GM13976 (cell line): ENCODE measurements at regions not wholly inside any gene's neighbourhood (a gene's known extent, or its start where the extent isn't known, plus 50 kb on each side); places are given as distances from the start of the nearest gene placed in this dataset.

Source experiments
- DNase-seq: peaks from one replicate; pipeline ENCODE4 v3.0.0; 2012; ENCODE audit warnings: low spot score
- in situ Hi-C: fragments of 300-500 bp; cut with MboI; formaldehyde crosslinking; loops from one replicate; pipeline ENCODE4 v1.12.0; 2022; ENCODE audit warnings: low sequenced_read_pairs, mixed read lengths, inconsistent platforms; ENCODE audit not compliant: unreplicated experiment
- TF ChIP-seq, protein P1 (sequence below): IDR thresholded peaks from 2 replicates; pipeline ENCODE4 v1.5.1; 2012; ENCODE audit warnings: borderline replicate concordance, mild to moderate bottlenecking; ENCODE audit not compliant: insufficient read depth; ENCODE audit errors: extremely low read depth, missing control alignments, control extremely low read depth

DNA sequence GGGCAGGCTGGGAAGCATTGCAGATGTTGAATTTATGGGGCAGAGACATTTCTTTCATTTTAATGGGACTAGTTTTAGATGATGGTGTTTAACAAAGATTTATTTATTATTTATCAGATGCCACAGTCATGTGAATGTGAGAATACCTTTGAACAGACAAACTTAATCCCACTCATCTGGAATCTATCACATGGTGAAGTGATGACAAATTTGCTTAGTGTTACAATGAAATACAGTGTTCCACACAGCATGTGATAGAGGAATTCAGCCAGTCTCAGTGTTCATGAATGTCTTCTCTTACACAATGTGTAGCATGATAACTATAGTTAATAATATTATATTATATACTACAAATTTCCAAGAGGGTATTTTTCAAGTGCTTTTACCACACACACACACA lies 1361.7 kb upstream of the B3GALT2 start:
- in situ Hi-C loops: no loop called here
- DNase-seq: no peak

DNA sequence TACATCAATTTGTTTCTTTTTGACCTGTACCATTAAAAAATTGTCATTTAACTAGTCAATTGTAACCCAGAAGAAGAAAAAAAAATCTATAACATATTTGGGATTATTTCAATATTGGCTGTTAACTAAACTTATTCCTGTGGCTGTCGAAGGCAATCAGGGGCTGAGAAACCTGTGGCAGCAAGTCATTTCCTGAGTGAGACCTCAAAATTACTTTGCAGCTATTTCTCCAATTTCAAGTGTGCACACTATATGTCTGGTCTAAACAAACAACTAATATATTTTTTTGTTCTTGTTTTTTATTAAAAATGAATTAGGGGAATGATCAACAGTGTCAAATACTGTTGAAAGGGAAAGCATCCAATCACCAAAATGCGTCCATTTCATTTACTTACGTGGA lies 1357.6 kb upstream of the B3GALT2 start:
- in situ Hi-C loops: no loop called here

More for the DNA sequence above, 1361.7 kb upstream of the B3GALT2 start:
- TF ChIP-seq, protein P1, sequence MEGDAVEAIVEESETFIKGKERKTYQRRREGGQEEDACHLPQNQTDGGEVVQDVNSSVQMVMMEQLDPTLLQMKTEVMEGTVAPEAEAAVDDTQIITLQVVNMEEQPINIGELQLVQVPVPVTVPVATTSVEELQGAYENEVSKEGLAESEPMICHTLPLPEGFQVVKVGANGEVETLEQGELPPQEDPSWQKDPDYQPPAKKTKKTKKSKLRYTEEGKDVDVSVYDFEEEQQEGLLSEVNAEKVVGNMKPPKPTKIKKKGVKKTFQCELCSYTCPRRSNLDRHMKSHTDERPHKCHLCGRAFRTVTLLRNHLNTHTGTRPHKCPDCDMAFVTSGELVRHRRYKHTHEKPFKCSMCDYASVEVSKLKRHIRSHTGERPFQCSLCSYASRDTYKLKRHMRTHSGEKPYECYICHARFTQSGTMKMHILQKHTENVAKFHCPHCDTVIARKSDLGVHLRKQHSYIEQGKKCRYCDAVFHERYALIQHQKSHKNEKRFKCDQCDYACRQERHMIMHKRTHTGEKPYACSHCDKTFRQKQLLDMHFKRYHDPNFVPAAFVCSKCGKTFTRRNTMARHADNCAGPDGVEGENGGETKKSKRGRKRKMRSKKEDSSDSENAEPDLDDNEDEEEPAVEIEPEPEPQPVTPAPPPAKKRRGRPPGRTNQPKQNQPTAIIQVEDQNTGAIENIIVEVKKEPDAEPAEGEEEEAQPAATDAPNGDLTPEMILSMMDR: no peak

DNA sequence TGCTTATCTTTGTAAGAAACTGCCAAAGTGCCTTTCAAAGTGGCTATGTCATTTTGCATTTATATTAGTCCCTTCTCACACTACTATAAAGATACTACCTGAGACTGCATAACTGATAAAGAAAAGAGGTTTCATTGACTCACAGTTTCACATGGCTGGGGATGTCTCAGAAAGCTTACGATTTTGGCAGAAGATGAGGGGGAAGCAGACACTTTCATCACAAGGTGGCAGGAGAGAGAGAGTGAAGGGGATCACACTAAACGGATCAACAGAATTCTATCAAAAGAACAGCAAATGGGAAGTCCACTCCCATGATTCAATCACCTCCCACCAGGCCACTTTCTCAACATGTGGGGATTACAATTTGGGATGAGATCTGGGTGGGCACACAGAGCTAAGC lies 1352.0 kb upstream of the B3GALT2 start:
- TF ChIP-seq, protein P1: no peak
- in situ Hi-C loops: no loop called here
- no peak for DNase-seq

More for the DNA sequence above, 1357.6 kb upstream of the B3GALT2 start:
- TF ChIP-seq, protein P1: no peak
- DNase-seq: no peak

DNA sequence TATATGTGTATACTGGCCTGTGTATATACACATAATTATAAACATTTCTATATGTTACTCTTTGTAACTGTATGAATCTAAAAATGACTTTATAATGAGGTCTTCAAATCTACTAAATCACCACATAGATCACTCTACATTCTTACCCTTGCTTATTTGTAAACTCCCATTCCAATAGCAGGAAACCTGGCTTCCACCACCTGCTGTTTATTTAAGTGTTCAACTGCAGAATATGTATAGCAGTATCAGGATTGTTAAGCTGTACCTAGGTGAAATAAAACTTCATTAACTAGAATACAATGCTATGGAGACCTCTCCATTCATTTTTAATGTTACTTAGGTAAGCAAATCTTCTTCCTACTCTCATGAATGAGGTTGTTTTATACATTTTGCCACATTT lies 1351.1 kb upstream of the B3GALT2 start:
- in situ Hi-C loops: no loop called here
- no peak for DNase-seq
- TF ChIP-seq, protein P1: no peak

DNA sequence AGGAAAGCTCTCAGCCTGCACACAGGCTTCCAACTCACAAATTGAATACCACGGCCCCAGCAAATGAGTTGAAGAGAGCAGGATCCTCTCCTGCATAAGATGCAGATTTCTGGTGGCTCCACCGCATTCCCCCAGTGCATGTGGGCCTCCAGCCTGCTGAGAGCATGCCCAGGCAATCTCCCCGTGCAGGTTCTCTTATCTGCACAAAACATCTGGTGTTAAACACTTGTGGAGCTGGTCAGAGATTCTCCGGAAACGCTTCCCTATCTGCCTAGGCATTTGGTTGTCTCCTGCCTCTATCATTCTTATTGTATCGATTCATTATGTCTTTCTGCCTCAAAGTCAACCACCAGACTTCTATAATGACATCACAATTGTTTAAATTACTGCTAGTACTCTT lies 1349.0 kb upstream of the B3GALT2 start:
- in situ Hi-C loops: no loop called here
- DNase-seq: no peak
- TF ChIP-seq, protein P1: no peak

DNA sequence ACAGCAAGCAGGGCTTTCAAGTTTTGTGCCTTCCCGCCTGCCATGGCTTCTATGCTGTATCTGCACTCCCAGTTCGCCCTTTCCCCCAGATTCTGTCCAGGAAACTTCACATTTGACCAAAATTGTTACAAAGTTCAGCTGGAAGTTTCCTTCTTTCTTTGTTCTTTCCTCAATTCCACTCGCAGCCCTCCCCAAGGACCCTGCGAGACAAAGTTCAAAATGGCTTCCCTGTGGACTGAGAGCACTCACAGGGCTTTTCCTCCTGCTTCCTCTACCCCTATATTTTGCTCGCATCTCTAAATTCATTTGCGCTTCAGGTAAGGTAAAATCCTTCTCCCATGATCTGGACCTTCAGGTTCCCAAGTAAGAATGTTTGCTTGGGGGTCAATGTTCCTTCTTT lies 1348.4 kb upstream of the B3GALT2 start:
- in situ Hi-C loops: no loop called here

More for the DNA sequence above, 1348.4 kb upstream of the B3GALT2 start:
- TF ChIP-seq, protein P1: no peak
- no peak for DNase-seq
